Peyer's patch (tissue), 4 donors: ENCODE measurements at regions not wholly inside any gene's neighbourhood (a gene's known extent, or its start where the extent isn't known, plus 50 kb on each side); places are given as distances from the start of the nearest gene placed in this dataset.

ENCODE experiments used
- POLR2A ChIP-seq, 2 donors: fragments of 450-650 bp; IDR thresholded peaks; one replicate each; pipeline ENCODE4 v1.5.1; 2017; ENCODE audit warnings: antibody characterized with exemption in 2 of 2, mild to moderate bottlenecking in 2 of 2, moderate library complexity in 2 of 2
- TF ChIP-seq, protein P1 (sequence below), 6 experiments: fragments of 450-650 bp in 4 of 6; fragments of 200-600 bp in 2 of 6; sonication (generic) in 1 of 6; IDR thresholded peaks; one replicate each; pipeline ENCODE4 v1.5.1; 2017 to 2019; ENCODE audit warnings: antibody characterized with exemption in 6 of 6, mild to moderate bottlenecking in 3 of 6, moderate library complexity in 1 of 6

DNA sequence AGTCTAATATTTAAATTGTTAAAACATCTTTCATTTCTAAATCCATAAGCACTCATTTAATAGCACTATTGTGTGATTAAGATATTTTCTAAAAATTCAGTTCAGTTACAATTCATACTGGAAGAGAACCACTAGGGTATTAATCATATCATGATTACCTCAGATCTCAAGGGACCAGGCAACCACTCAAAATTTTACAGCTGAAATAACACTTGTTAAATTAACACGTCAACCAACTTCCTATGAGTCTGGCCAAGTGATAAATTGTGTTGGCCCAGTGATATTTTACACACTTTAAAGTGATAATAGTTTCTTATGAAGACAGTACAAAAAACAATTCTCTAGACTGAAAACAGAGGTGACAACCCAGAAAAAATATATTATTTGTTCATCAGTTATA is 869.0 kb upstream of the ADGRB3 start:
- TF ChIP-seq, protein P1, sequence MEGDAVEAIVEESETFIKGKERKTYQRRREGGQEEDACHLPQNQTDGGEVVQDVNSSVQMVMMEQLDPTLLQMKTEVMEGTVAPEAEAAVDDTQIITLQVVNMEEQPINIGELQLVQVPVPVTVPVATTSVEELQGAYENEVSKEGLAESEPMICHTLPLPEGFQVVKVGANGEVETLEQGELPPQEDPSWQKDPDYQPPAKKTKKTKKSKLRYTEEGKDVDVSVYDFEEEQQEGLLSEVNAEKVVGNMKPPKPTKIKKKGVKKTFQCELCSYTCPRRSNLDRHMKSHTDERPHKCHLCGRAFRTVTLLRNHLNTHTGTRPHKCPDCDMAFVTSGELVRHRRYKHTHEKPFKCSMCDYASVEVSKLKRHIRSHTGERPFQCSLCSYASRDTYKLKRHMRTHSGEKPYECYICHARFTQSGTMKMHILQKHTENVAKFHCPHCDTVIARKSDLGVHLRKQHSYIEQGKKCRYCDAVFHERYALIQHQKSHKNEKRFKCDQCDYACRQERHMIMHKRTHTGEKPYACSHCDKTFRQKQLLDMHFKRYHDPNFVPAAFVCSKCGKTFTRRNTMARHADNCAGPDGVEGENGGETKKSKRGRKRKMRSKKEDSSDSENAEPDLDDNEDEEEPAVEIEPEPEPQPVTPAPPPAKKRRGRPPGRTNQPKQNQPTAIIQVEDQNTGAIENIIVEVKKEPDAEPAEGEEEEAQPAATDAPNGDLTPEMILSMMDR (IDR thresholded peaks at IDR 0.05): no peak
- no peak for TF ChIP-seq POLR2A (IDR thresholded peaks at IDR 0.05)
